Left kidney (tissue), 1 donor: ENCODE measurements at regions not wholly inside any gene's neighbourhood (a gene's known extent, or its start where the extent isn't known, plus 50 kb on each side); places are given as distances from the start of the nearest gene placed in this dataset.

ENCODE experiments used
- DNase-seq: peaks from one replicate; pipeline ENCODE4 v3.0.0-alpha.2; 2013

GRCh38 chr21:26739189-26739588, 106.0 kb downstream of the ADAMTS1 start:
- no peak for DNase-seq

GRCh38 chr21:26736449-26736848, 108.8 kb downstream of the ADAMTS1 start:
- DNase-seq = no peak

- peak; percentile 32 for DNase-seq
These were observed 112.6 kb downstream of the ADAMTS1 start for GRCh38 chr21:26732432-26733221.

GRCh38 chr21:26719750-26720149, 125.5 kb downstream of the ADAMTS1 start:
- no peak for DNase-seq

- no peak for DNase-seq
These were observed 128.0 kb downstream of the ADAMTS1 start for GRCh38 chr21:26717146-26717739.

GRCh38 chr21:26715878-26716506, 129.2 kb downstream of the ADAMTS1 start:
- peak; percentile 40 for DNase-seq

- no peak for DNase-seq
These were observed 130.1 kb downstream of the ADAMTS1 start for GRCh38 chr21:26715116-26715515.

- no peak for DNase-seq
These were observed 135.1 kb downstream of the ADAMTS1 start for GRCh38 chr21:26710155-26710554.

GRCh38 chr21:26709090-26709489, 136.0 kb upstream of the CYYR1 start:
- DNase-seq = no peak

- no peak for DNase-seq
These were observed 135.2 kb upstream of the CYYR1 start for GRCh38 chr21:26708223-26708800.

- no peak for DNase-seq
These were observed 134.2 kb upstream of the CYYR1 start for GRCh38 chr21:26707246-26707645.

GRCh38 chr21:26698416-26698815, 125.3 kb upstream of the CYYR1 start:
- no peak for DNase-seq

GRCh38 chr21:26691416-26691815, 118.3 kb upstream of the CYYR1 start:
- DNase-seq = no peak

GRCh38 chr21:26686705-26687104, 113.6 kb upstream of the CYYR1 start:
- DNase-seq = no peak

- DNase-seq = no peak
These were observed 113.2 kb upstream of the CYYR1 start for GRCh38 chr21:26686278-26686677.

GRCh38 chr21:26684889-26685288, 111.8 kb upstream of the CYYR1 start:
- no peak for DNase-seq

GRCh38 chr21:26683996-26684395, 110.9 kb upstream of the CYYR1 start:
- no peak for DNase-seq

GRCh38 chr21:26679284-26679683, 106.2 kb upstream of the CYYR1 start:
- DNase-seq = no peak

GRCh38 chr21:26674323-26674722, 101.2 kb upstream of the CYYR1 start:
- no peak for DNase-seq

- no peak for DNase-seq
These were observed 96.2 kb upstream of the CYYR1 start for GRCh38 chr21:26669215-26669764.

- no peak for DNase-seq
These were observed 86.7 kb upstream of the CYYR1 start for GRCh38 chr21:26659757-26660156.

- no peak for DNase-seq
These were observed 86.1 kb upstream of the CYYR1 start for GRCh38 chr21:26659182-26659581.

GRCh38 chr21:26655460-26655859, 82.4 kb upstream of the CYYR1 start:
- DNase-seq = no peak
